ENCODE measurements at regions not wholly inside any gene's neighbourhood (a gene's known extent, or its start where the extent isn't known, plus 50 kb on each side); places are given as distances from the start of the nearest gene placed in this dataset.

DNA sequence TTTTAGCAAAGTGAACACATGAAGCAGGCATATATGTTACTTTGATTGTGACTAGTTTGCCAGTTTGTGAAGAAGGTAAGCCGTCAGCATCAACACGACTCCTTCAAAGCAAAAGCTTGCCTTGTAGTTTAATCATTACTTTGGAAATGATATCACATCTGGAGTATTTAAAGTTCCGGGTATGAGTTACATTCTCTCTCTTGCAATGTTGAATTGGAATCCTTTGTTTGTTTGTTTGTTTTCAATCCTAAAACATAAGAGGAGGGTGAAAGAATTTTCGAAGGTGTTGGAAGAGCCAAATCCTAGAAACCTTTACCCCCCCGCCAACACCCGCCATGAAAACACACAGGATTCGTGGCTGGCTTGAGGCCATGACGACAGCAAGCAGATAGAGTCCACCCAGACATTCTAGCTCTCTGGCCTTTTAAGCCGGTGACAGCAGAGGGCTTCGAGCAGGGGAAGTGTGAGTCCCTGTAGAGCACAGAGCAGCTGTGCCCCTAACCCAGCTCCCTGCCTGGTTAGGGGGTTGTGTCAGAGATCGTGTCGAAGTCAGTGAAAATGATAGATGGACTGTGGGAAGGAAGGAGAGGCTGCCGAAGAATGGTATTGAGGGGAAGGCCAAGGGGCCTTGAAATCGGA is 103.8 kb upstream of the SMIM21 start:
- Histone ChIP-seq H3K27ac (ENCODE audit: low read depth, low read length) (no peak overlapping the region), H3K36me3 (ENCODE audit: control insufficient read depth in 3 of 3, insufficient read depth in 3 of 3, low read length in 3 of 3) (no peaks in the 10 kb centered on the region), H3K4me1 (ENCODE audit: control insufficient read depth in 3 of 3, insufficient read depth in 3 of 3, low read length in 3 of 3) (no peaks in the 10 kb centered on the region)

DNA sequence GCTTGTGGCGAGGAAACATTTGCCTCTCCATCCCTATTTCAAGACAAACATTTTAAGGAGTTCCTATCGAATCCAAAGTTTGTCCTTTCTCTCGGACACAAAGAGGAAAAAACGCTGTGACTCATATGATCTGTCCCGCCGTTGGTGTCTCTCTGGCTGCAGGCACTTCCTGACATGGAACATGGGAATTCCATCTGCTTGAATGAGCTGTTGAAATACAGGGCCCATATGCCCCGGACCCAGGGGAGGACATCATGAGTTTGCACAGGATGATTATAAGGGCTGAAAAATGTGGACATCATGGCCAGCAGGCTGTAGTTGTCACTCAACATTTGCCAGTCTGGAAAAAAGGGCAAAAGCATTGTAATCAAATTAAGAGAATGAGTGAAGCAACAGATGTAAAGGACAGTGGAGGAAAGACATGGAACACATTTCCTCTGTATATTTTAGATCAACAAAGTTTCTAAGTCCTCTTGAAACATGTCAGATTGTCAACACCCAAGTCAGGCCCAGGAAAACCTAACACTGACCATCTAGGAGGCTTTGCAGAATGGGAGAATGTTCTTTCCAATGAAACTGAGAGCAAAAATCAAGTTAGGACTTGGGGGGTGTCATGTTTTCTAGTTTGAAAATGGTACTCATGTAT is 103.2 kb upstream of the SMIM21 start:
- Histone ChIP-seq H3K36me3 (ENCODE audit: control insufficient read depth in 3 of 3, insufficient read depth in 3 of 3, low read length in 3 of 3) (no peaks in the 10 kb centered on the region), H3K27ac (ENCODE audit: low read depth, low read length) (no peak overlapping the region), H3K4me3 (ENCODE audit: low read length in 3 of 3) (no peak overlapping the region), H3K9me3 (ENCODE audit: control insufficient read depth in 3 of 3, low read length in 3 of 3) (no peaks in the 10 kb centered on the region), H3K27me3 (ENCODE audit: control insufficient read depth in 3 of 3, insufficient read depth in 3 of 3, low read length in 3 of 3) (peaks cover 0 to 12% (median 11%) of the 10 kb centered on the region in 3 donors), H3K9ac (ENCODE audit: low read depth in 1 of 3, low read length in 3 of 3) (no peak overlapping the region), H3K4me1 (ENCODE audit: control insufficient read depth in 3 of 3, insufficient read depth in 3 of 3, low read length in 3 of 3) (no peaks in the 10 kb centered on the region)

More for the DNA sequence above, 103.8 kb upstream of the SMIM21 start:
- H3K9me3 ChIP-seq (ENCODE audit: control insufficient read depth in 3 of 3, low read length in 3 of 3): no peaks in the 10 kb centered on the region
- peaks cover 0 to 9% (median 9%) of the 10 kb centered on the region in 3 donors for H3K27me3 ChIP-seq (ENCODE audit: control insufficient read depth in 3 of 3, insufficient read depth in 3 of 3, low read length in 3 of 3)
- no peak overlapping the region for H3K4me3 ChIP-seq (ENCODE audit: low read length in 3 of 3)
- H3K9ac ChIP-seq (ENCODE audit: low read depth in 1 of 3, low read length in 3 of 3): no peak overlapping the region

DNA sequence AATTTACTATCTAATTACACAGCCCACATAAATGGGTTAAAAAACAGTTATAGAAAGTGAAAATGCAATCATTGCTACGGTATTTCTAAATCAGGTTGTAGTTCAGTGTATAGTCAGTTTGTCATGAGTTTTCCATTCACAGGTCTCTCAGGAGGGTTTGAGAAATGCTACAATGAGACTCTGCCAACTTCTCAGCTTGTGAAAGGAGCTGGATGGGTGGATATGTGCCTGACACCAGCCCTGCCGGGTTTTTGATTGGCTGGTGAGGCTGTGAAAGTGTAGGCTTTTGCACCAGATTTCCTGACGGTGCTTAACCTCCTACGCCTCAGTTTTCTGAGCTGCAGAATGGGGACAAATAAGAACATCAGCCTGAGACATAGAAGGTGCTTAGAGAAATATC is 102.6 kb upstream of the SMIM21 start:
- no peaks in the 10 kb centered on the region for H3K36me3 ChIP-seq (ENCODE audit: control insufficient read depth in 3 of 3, insufficient read depth in 3 of 3, low read length in 3 of 3)
- H3K9me3 ChIP-seq (ENCODE audit: control insufficient read depth in 3 of 3, low read length in 3 of 3): no peaks in the 10 kb centered on the region
- no peaks in the 10 kb centered on the region for H3K4me1 ChIP-seq (ENCODE audit: control insufficient read depth in 3 of 3, insufficient read depth in 3 of 3, low read length in 3 of 3)
- H3K9ac ChIP-seq (ENCODE audit: low read depth in 1 of 3, low read length in 3 of 3): no peak overlapping the region
- H3K27ac ChIP-seq (ENCODE audit: low read depth, low read length): no peak overlapping the region
- H3K4me3 ChIP-seq (ENCODE audit: low read length in 3 of 3): no peak overlapping the region
- H3K27me3 ChIP-seq (ENCODE audit: control insufficient read depth in 3 of 3, insufficient read depth in 3 of 3, low read length in 3 of 3): peaks cover 0 to 13% (median 12%) of the 10 kb centered on the region in 3 donors

DNA sequence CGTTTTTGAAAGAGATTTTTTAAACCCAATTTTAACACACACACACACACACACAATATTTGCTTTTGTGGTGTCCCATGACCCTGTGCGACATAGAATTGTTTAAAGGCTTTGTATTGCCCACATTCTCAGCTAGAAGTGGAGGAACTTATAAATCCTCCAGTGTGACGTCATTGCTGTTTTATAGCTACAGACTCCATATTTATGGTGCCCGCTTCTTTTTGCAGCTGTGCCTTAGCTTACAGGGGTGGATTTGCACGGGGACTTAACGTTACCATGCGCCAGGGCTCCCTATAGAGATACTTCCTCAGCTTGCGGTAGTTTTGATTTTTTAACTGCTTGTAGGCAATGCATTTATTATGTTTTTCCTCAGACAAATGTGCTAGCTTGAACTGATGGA is 101.9 kb upstream of the SMIM21 start:
- Histone ChIP-seq H3K4me1 (ENCODE audit: control insufficient read depth in 3 of 3, insufficient read depth in 3 of 3, low read length in 3 of 3) (no peaks in the 10 kb centered on the region), H3K27me3 (ENCODE audit: control insufficient read depth in 3 of 3, insufficient read depth in 3 of 3, low read length in 3 of 3) (peaks cover 0 to 15% (median 13%) of the 10 kb centered on the region in 3 donors), H3K9ac (ENCODE audit: low read depth in 1 of 3, low read length in 3 of 3) (no peak overlapping the region), H3K4me3 (ENCODE audit: low read length in 3 of 3) (no peak overlapping the region), H3K9me3 (ENCODE audit: control insufficient read depth in 3 of 3, low read length in 3 of 3) (no peaks in the 10 kb centered on the region), H3K27ac (ENCODE audit: low read depth, low read length) (no peak overlapping the region), H3K36me3 (ENCODE audit: control insufficient read depth in 3 of 3, insufficient read depth in 3 of 3, low read length in 3 of 3) (no peaks in the 10 kb centered on the region)

DNA sequence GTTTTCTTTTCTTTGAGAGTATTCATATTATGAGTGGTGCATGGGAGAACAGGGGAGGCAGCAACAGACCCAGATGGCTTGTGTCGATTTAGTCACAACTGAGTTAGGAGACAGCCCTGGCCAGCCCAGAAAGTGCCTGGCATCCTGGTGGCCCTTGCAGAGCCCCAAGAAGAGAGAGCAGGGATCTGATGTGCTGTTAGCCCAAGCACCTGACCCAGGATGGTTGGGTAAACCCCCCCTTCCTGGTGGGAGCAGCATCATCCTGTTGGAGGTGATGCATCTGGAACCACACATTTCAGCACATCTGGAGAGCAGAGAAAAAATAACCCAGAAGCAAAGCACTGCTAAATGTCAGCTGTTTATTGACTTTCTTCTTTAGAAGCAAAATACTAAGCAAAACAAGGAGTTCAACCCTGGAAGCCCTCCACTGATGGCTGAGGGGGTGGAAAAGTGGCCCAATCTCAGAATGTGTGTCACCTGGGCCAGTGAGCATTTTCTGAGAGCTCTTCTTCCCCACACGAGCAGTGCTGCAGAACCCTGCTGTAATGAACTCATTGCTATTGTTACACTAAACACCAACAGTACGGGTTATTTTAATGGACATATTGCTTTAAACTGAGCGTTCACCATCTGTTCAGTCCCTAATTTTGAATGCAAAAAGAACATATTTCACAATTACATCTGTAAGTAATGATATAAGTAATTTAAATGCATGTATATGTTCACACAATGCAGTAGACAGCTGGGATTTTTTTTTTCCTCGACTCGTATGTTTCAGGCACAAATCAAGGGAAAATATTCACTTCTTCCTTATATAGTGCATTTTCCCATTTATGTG is 100.6 kb upstream of the SMIM21 start:
- H3K9ac ChIP-seq (ENCODE audit: low read depth in 1 of 3, low read length in 3 of 3): no peak overlapping the region
- peaks cover 0 to 15% (median 13%) of the 10 kb centered on the region in 3 donors for H3K27me3 ChIP-seq (ENCODE audit: control insufficient read depth in 3 of 3, insufficient read depth in 3 of 3, low read length in 3 of 3)
- no peak overlapping the region for H3K27ac ChIP-seq (ENCODE audit: low read depth, low read length)
- H3K36me3 ChIP-seq (ENCODE audit: control insufficient read depth in 3 of 3, insufficient read depth in 3 of 3, low read length in 3 of 3): no peaks in the 10 kb centered on the region
- H3K4me1 ChIP-seq (ENCODE audit: control insufficient read depth in 3 of 3, insufficient read depth in 3 of 3, low read length in 3 of 3): no peaks in the 10 kb centered on the region
- no peak overlapping the region for H3K4me3 ChIP-seq (ENCODE audit: low read length in 3 of 3)
- H3K9me3 ChIP-seq (ENCODE audit: control insufficient read depth in 3 of 3, low read length in 3 of 3): no peaks in the 10 kb centered on the region

DNA sequence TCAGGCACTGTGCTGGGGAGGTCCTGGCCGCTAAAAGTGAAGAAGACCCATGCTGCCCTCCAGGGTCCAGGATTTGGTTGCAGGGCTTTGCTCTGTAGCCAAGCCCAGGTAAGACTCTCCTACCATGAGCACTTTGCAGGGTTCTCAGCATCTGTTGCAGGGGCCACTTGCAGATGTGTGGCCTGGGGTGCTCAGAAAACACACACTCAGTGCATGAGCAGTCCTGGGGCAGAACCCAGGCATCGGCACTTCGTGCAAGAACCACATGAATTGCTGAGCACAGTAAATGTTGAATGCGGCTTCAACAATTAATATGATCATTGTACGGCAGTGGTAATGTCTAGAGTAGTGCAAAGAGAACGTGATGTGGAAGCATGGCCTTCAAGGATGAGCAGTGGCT is 98.5 kb upstream of the SMIM21 start:
- no peaks in the 10 kb centered on the region for H3K36me3 ChIP-seq (ENCODE audit: control insufficient read depth in 3 of 3, insufficient read depth in 3 of 3, low read length in 3 of 3)
- no peaks in the 10 kb centered on the region for H3K4me1 ChIP-seq (ENCODE audit: control insufficient read depth in 3 of 3, insufficient read depth in 3 of 3, low read length in 3 of 3)
- no peak overlapping the region for H3K27ac ChIP-seq (ENCODE audit: low read depth, low read length)
- H3K9ac ChIP-seq (ENCODE audit: low read depth in 1 of 3, low read length in 3 of 3): no peak overlapping the region
- H3K9me3 ChIP-seq (ENCODE audit: control insufficient read depth in 3 of 3, low read length in 3 of 3): no peaks in the 10 kb centered on the region
- no peak overlapping the region for H3K4me3 ChIP-seq (ENCODE audit: low read length in 3 of 3)
- peaks cover 0 to 10% (median 7%) of the 10 kb centered on the region in 3 donors for H3K27me3 ChIP-seq (ENCODE audit: control insufficient read depth in 3 of 3, insufficient read depth in 3 of 3, low read length in 3 of 3)

DNA sequence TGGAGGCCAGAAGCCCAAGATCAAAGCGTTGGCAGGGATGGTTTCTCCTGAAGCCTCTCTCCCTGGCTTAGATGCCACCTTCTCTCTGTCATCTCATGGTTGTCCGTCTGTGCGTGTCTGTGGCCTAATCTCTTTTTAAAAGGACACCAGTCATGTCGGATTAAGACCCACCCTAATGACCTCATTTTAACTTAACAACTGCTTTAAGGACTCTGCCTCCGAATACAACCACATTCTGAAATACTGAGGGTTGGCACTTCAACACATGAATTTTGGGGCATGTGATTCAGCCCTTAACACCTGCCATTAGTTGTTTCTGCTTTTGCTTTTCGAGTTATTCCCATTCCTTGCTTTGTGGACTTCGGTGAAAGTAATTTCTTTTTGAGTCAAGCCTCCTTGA is 97.8 kb upstream of the SMIM21 start:
- Histone ChIP-seq H3K27me3 (ENCODE audit: control insufficient read depth in 3 of 3, insufficient read depth in 3 of 3, low read length in 3 of 3) (peaks cover 0 to 10% (median 7%) of the 10 kb centered on the region in 3 donors), H3K27ac (ENCODE audit: low read depth, low read length) (no peak overlapping the region), H3K36me3 (ENCODE audit: control insufficient read depth in 3 of 3, insufficient read depth in 3 of 3, low read length in 3 of 3) (no peaks in the 10 kb centered on the region), H3K9me3 (ENCODE audit: control insufficient read depth in 3 of 3, low read length in 3 of 3) (no peaks in the 10 kb centered on the region), H3K4me1 (ENCODE audit: control insufficient read depth in 3 of 3, insufficient read depth in 3 of 3, low read length in 3 of 3) (no peaks in the 10 kb centered on the region), H3K4me3 (ENCODE audit: low read length in 3 of 3) (no peak overlapping the region), H3K9ac (ENCODE audit: low read depth in 1 of 3, low read length in 3 of 3) (no peak overlapping the region)

DNA sequence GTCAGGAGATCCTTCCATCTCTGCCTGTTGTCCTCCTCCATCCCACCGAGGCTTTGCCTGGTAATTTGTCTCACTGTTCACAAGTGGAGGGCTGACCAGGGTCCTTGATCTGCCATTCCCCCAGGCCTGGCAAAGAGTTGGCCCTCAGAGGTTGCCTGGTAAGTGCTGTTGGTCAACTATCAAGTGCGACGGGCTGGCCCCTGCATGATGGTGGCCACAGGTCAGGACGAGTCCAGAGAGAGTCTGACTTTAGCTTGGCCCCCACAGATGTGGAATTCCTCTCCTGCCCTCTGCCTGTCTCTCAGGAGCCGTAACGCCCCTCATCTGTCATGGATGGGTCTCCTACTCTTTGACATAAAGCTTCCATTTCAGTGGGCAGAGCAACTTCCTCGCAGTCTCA is 97.3 kb upstream of the SMIM21 start:
- no peaks in the 10 kb centered on the region for H3K36me3 ChIP-seq (ENCODE audit: control insufficient read depth in 3 of 3, insufficient read depth in 3 of 3, low read length in 3 of 3)
- peaks cover 0 to 10% (median 7%) of the 10 kb centered on the region in 3 donors for H3K27me3 ChIP-seq (ENCODE audit: control insufficient read depth in 3 of 3, insufficient read depth in 3 of 3, low read length in 3 of 3)
- H3K4me1 ChIP-seq (ENCODE audit: control insufficient read depth in 3 of 3, insufficient read depth in 3 of 3, low read length in 3 of 3): no peaks in the 10 kb centered on the region
- H3K9me3 ChIP-seq (ENCODE audit: control insufficient read depth in 3 of 3, low read length in 3 of 3): no peaks in the 10 kb centered on the region
- H3K9ac ChIP-seq (ENCODE audit: low read depth in 1 of 3, low read length in 3 of 3): no peak overlapping the region
- H3K27ac ChIP-seq (ENCODE audit: low read depth, low read length): no peak overlapping the region
- no peak overlapping the region for H3K4me3 ChIP-seq (ENCODE audit: low read length in 3 of 3)

DNA sequence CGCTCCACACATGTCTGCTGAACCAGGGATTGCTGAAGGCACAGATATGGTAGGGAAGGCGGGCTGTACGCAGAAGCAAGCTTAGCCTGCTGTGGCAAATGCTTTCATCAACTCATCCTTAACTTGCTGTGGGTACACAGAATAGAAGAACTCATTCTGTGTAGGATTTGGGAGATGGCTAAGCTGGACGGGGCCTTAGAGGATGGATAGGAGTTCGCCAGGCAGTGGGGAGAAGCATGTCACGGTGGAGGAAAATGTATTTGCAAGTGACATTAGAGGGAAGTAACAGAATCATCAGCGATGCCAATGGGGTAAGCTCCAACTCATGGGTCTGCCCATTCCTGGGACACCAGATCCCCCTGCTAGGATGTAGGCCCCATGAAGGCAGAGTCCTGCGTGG is 96.7 kb upstream of the SMIM21 start:
- Histone ChIP-seq H3K4me1 (ENCODE audit: control insufficient read depth in 3 of 3, insufficient read depth in 3 of 3, low read length in 3 of 3) (no peaks in the 10 kb centered on the region), H3K9me3 (ENCODE audit: control insufficient read depth in 3 of 3, low read length in 3 of 3) (no peaks in the 10 kb centered on the region), H3K9ac (ENCODE audit: low read depth in 1 of 3, low read length in 3 of 3) (no peak overlapping the region), H3K27ac (ENCODE audit: low read depth, low read length) (no peak overlapping the region), H3K27me3 (ENCODE audit: control insufficient read depth in 3 of 3, insufficient read depth in 3 of 3, low read length in 3 of 3) (peaks cover 0 to 10% (median 7%) of the 10 kb centered on the region in 3 donors), H3K4me3 (ENCODE audit: low read length in 3 of 3) (no peak overlapping the region), H3K36me3 (ENCODE audit: control insufficient read depth in 3 of 3, insufficient read depth in 3 of 3, low read length in 3 of 3) (no peaks in the 10 kb centered on the region)

DNA sequence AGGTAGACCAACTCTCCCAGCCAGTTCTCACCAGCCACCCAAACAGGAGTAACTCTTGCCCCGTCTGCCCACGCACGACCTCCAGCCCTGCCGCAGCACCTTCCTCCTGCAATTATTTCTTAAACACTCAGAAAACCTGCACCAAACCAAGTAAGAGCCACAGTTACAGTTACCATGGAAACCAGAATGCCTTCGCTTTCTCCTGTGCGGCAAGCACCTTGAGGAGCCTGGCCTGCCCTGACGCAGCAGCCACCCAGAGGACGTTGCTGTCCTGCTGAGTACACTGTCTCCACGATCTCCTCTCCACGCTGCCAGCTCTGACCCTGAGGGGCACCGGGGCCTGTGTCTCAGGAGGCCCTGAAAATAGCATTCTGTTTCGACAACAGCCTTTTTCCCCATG is 94.3 kb upstream of the SMIM21 start:
- H3K4me1 ChIP-seq (ENCODE audit: control insufficient read depth in 3 of 3, insufficient read depth in 3 of 3, low read length in 3 of 3): no peaks in the 10 kb centered on the region
- no peak overlapping the region for H3K4me3 ChIP-seq (ENCODE audit: low read length in 3 of 3)
- no peaks in the 10 kb centered on the region for H3K9me3 ChIP-seq (ENCODE audit: control insufficient read depth in 3 of 3, low read length in 3 of 3)
- no peak overlapping the region for H3K27ac ChIP-seq (ENCODE audit: low read depth, low read length)
- no peak overlapping the region for H3K9ac ChIP-seq (ENCODE audit: low read depth in 1 of 3, low read length in 3 of 3)
- H3K36me3 ChIP-seq (ENCODE audit: control insufficient read depth in 3 of 3, insufficient read depth in 3 of 3, low read length in 3 of 3): no peaks in the 10 kb centered on the region
- peaks cover 0 to 7% (median 7%) of the 10 kb centered on the region in 3 donors for H3K27me3 ChIP-seq (ENCODE audit: control insufficient read depth in 3 of 3, insufficient read depth in 3 of 3, low read length in 3 of 3)
